Hindlimb muscle (tissue), 1 donor: ENCODE measurements at regions not wholly inside any gene's neighbourhood (a gene's known extent, or its start where the extent isn't known, plus 50 kb on each side); places are given as distances from the start of the nearest gene placed in this dataset.

ENCODE experiments used
- DNase-seq: peaks from one replicate; pipeline ENCODE4 v3.0.0-alpha.2; 2013

- no peak for DNase-seq
These were observed 447.8 kb downstream of the MED10 start for GRCh38 chr5:5930561-5930960.

- no peak for DNase-seq
These were observed 448.9 kb downstream of the MED10 start for GRCh38 chr5:5929291-5930020.

GRCh38 chr5:5925191-5925590 lies 453.2 kb downstream of the MED10 start:
- DNase-seq: no peak

GRCh38 chr5:5919411-5919810 lies 458.9 kb downstream of the MED10 start:
- no peak for DNase-seq

- DNase-seq: no peak
These were observed 471.6 kb downstream of the MED10 start for GRCh38 chr5:5906778-5907177.

GRCh38 chr5:5905186-5905585 lies 473.2 kb downstream of the MED10 start:
- no peak for DNase-seq

- no peak for DNase-seq
These were observed 474.2 kb downstream of the MED10 start for GRCh38 chr5:5904113-5904512.

- DNase-seq: no peak
These were observed 475.4 kb downstream of the MED10 start for GRCh38 chr5:5902678-5903646.

- no peak for DNase-seq
These were observed 477.9 kb downstream of the ICE1 start for GRCh38 chr5:5900350-5900749.

GRCh38 chr5:5899716-5900115 lies 477.2 kb downstream of the ICE1 start:
- no peak for DNase-seq

- DNase-seq: no peak
These were observed 465.8 kb downstream of the ICE1 start for GRCh38 chr5:5888284-5888683.

- no peak for DNase-seq
These were observed 465.4 kb downstream of the ICE1 start for GRCh38 chr5:5887833-5888232.

- DNase-seq: no peak
These were observed 464.5 kb downstream of the ICE1 start for GRCh38 chr5:5886812-5887486.

- no peak for DNase-seq
These were observed 463.9 kb downstream of the ICE1 start for GRCh38 chr5:5886353-5886752.

GRCh38 chr5:5885782-5886181 lies 463.3 kb downstream of the ICE1 start:
- DNase-seq: no peak

GRCh38 chr5:5884593-5884992 lies 462.1 kb downstream of the ICE1 start:
- DNase-seq: no peak

GRCh38 chr5:5883562-5883961 lies 461.1 kb downstream of the ICE1 start:
- DNase-seq: no peak

GRCh38 chr5:5883146-5883545 lies 460.7 kb downstream of the ICE1 start:
- no peak for DNase-seq

GRCh38 chr5:5882706-5883105 lies 460.2 kb downstream of the ICE1 start:
- DNase-seq: no peak

GRCh38 chr5:5881294-5881693 lies 458.8 kb downstream of the ICE1 start:
- DNase-seq: no peak

GRCh38 chr5:5880077-5880763 lies 457.7 kb downstream of the ICE1 start:
- DNase-seq: no peak

- DNase-seq: no peak
These were observed 434.9 kb downstream of the ICE1 start for GRCh38 chr5:5857396-5857795.

GRCh38 chr5:5854087-5854486 lies 431.6 kb downstream of the ICE1 start:
- no peak for DNase-seq
